Caco-2 (cell line): ENCODE measurements at regions not wholly inside any gene's neighbourhood (a gene's known extent, or its start where the extent isn't known, plus 50 kb on each side); places are given as distances from the start of the nearest gene placed in this dataset.

ENCODE experiments used
- BruUV-seq: library from RNA; stranded (reverse); fragments of 400-500 nt; replicated peaks from 2 replicates; lab custom pipeline; 2021; lab: Mats Ljungman, UMichigan
- CTCF ChIA-PET: fragments of 300-600 bp; sonication (Branson Sonifier 250); formaldehyde crosslinking; loops from one replicate; lab custom pipeline; 2022; ENCODE audit warnings: antibody characterized with exemption; lab: Charles Lee
- POLR2A ChIA-PET: fragments of 300-600 bp; sonication (Branson Sonifier 250); formaldehyde crosslinking; loops from one replicate; lab custom pipeline; 2022; ENCODE audit warnings: antibody characterized with exemption; lab: Charles Lee
- DNase-seq, 2 experiments: peaks; one replicate each; pipeline versions ENCODE4 v3.0.0 to v3.0.0-alpha.2; 2020 to 2022
- H3K27me3 ChIP-seq: replicated peaks from 2 replicates; pipeline ENCODE4 v1.6.0; 2011; ENCODE audit warnings: low read length; ENCODE audit not compliant: control insufficient read depth, insufficient read depth
- H3K36me3 ChIP-seq: 2 replicates; pipeline ENCODE4 v1.5.1; 2011; ENCODE audit warnings: low read length; ENCODE audit not compliant: control insufficient read depth, insufficient read depth
- H3K4me1 ChIP-seq: fragments of 250-450 bp; sonication (Bioruptor Pico); 2 replicates; pipeline ENCODE4 v1.5.1; 2020; ENCODE audit warnings: mild to moderate bottlenecking
- H3K4me3 ChIP-seq: 2 replicates; pipeline ENCODE4 v1.5.1; 2011; ENCODE audit warnings: low read depth, mild to moderate bottlenecking, control low read depth, low read length
- H3K9me3 ChIP-seq: fragments of 250-450 bp; sonication (Bioruptor Pico); 2 replicates; pipeline ENCODE4 v1.5.1; 2020; ENCODE audit warnings: mild to moderate bottlenecking, moderate library complexity
- H3K27ac Mint-ChIP-seq: one replicate; pipeline ENCODE4 v1.8.0; 2022; ENCODE audit warnings: mixed read lengths; ENCODE audit not compliant: unreplicated experiment
- H3K27me3 Mint-ChIP-seq: one replicate; pipeline ENCODE4 v1.8.0; 2022; ENCODE audit warnings: mixed read lengths; ENCODE audit not compliant: insufficient read depth, unreplicated experiment
- H3K36me3 Mint-ChIP-seq: one replicate; pipeline ENCODE4 v1.8.0; 2022; ENCODE audit warnings: mild to moderate bottlenecking, mixed read lengths; ENCODE audit not compliant: insufficient read depth, unreplicated experiment
- H3K4me1 Mint-ChIP-seq: one replicate; pipeline ENCODE4 v1.8.0; 2022; ENCODE audit warnings: low read depth, mixed read lengths; ENCODE audit not compliant: unreplicated experiment
- H3K4me3 Mint-ChIP-seq: one replicate; pipeline ENCODE4 v1.8.0; 2022; ENCODE audit warnings: mild to moderate bottlenecking, moderate library complexity, mixed read lengths; ENCODE audit not compliant: unreplicated experiment
- H3K9me3 Mint-ChIP-seq: one replicate; pipeline ENCODE4 v1.8.0; 2022; ENCODE audit warnings: mixed read lengths; ENCODE audit not compliant: unreplicated experiment
- intact Hi-C: fragments of 100-400 bp; cut with micrococcal nuclease; formaldehyde crosslinking; loops from one replicate; pipeline ENCODE4 v1.10.0; 2022; ENCODE audit not compliant: unreplicated experiment
- TF ChIP-seq, protein P1 (sequence below), 2 experiments: fragments of 200-600 bp in 1 of 2; IDR thresholded peaks; 1 replicate in 1 of 2; 2 replicates in 1 of 2; pipeline versions ENCODE4 v1.5.1 to v1.8.0; 2011 to 2022; ENCODE audit warnings: antibody characterized with exemption in 1 of 2, control low read depth in 1 of 2, inconsistent platforms in 1 of 2, low read depth in 1 of 2, low read length in 1 of 2, mild to moderate bottlenecking in 1 of 2, moderate library complexity in 1 of 2; ENCODE audit not compliant: insufficient read depth in 1 of 2, severe bottlenecking in 1 of 2, unreplicated experiment in 1 of 2

DNA sequence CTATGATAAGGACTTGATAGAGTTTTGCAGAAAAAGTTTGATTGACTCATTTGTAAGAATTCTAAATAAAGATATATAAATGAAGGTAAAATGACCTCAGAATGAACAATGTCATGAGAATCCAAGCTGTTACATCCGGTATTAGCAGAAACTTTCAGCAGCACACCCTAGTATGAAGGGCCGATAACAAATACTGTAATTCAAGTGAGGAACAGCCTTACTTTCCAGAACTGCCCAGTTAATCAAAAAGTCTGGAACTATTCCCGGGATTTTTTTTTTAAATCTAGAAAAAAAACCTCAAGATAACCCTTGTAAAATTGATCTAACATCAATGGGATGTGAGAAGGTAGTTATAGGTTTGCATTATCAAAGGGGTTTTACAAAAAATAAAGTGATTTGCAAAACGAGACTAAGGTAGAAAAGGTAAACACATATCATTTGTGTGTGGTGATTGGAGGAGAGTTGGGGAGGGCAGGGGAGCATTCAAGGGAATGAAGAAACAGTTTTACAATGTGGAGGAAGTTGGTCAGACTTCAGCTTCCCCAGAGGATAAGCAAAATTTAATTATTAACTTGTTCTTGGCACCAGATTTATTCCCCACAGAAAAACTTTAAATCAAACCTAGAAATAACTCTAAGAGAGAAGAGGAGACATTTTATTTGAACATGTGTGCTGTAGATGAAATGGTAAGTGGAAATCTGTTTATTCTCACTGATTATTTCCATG, 75.9 kb upstream of the VCAM1 start:
- ChIA-PET CTCF (no interaction called here), POLR2A (no interaction called here)
- H3K4me3 Mint-ChIP-seq = no peak overlapping the region
- Histone ChIP-seq H3K4me3 (no peak overlapping the region), H3K9me3 (no peaks in the 10 kb centered on the region), H3K36me3 (no peaks in the 10 kb centered on the region), H3K4me1 (no peaks in the 10 kb centered on the region), H3K27me3 (no peaks in the 10 kb centered on the region)
- no peaks in the 10 kb centered on the region for H3K27me3 Mint-ChIP-seq
- H3K9me3 Mint-ChIP-seq = no peaks in the 10 kb centered on the region
- TF ChIP-seq, protein P1, sequence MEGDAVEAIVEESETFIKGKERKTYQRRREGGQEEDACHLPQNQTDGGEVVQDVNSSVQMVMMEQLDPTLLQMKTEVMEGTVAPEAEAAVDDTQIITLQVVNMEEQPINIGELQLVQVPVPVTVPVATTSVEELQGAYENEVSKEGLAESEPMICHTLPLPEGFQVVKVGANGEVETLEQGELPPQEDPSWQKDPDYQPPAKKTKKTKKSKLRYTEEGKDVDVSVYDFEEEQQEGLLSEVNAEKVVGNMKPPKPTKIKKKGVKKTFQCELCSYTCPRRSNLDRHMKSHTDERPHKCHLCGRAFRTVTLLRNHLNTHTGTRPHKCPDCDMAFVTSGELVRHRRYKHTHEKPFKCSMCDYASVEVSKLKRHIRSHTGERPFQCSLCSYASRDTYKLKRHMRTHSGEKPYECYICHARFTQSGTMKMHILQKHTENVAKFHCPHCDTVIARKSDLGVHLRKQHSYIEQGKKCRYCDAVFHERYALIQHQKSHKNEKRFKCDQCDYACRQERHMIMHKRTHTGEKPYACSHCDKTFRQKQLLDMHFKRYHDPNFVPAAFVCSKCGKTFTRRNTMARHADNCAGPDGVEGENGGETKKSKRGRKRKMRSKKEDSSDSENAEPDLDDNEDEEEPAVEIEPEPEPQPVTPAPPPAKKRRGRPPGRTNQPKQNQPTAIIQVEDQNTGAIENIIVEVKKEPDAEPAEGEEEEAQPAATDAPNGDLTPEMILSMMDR (IDR thresholded peaks at IDR 0.05; ENCODE audit: insufficient read depth in 1 of 2, low read depth in 1 of 2, low read length in 1 of 2, severe bottlenecking in 1 of 2, unreplicated experiment in 1 of 2) = no peak
- no peaks in the 10 kb centered on the region for H3K36me3 Mint-ChIP-seq
- intact Hi-C loops = no loop called here
- H3K27ac Mint-ChIP-seq = no peak overlapping the region
- H3K4me1 Mint-ChIP-seq = no peaks in the 10 kb centered on the region
- no TSS peak for BruUV-seq
- no peak for DNase-seq

DNA sequence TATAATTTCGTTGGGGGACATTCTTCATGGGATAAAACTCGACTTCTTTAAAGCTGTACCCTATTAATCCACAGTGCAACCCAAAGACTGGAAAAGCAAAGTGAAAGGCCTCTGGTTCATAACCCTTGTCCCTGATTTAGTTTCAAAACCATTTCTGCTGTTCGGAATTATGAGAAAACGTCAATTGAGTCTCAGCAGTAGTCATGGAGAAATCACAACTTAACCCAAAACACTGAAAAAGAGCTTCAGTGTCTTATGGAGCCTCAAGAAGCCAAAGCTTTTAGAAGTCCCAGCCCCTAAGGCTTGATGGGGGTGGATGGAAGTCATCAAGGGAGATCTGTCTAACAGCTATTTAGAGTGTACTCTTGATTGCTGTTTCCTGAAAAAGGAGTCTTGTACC, 73.5 kb upstream of the VCAM1 start:
- no TSS peak for BruUV-seq
- POLR2A ChIA-PET = no interaction called here
- intact Hi-C loops = no loop called here
- Histone ChIP-seq H3K27me3 (no peaks in the 10 kb centered on the region), H3K4me3 (no peak overlapping the region), H3K36me3 (no peaks in the 10 kb centered on the region), H3K9me3 (no peaks in the 10 kb centered on the region), H3K4me1 (no peaks in the 10 kb centered on the region)
- CTCF ChIA-PET = no interaction called here
- Mint-ChIP-seq H3K27me3 (peaks cover 9% of the 10 kb centered on the region), H3K4me1 (no peaks in the 10 kb centered on the region), H3K9me3 (peaks cover 14% of the 10 kb centered on the region), H3K27ac (no peak overlapping the region), H3K4me3 (no peak overlapping the region), H3K36me3 (no peaks in the 10 kb centered on the region)
- DNase-seq = no peak
- TF ChIP-seq, protein P1 (IDR thresholded peaks at IDR 0.05; ENCODE audit: insufficient read depth in 1 of 2, low read depth in 1 of 2, low read length in 1 of 2, severe bottlenecking in 1 of 2, unreplicated experiment in 1 of 2) = no peak

DNA sequence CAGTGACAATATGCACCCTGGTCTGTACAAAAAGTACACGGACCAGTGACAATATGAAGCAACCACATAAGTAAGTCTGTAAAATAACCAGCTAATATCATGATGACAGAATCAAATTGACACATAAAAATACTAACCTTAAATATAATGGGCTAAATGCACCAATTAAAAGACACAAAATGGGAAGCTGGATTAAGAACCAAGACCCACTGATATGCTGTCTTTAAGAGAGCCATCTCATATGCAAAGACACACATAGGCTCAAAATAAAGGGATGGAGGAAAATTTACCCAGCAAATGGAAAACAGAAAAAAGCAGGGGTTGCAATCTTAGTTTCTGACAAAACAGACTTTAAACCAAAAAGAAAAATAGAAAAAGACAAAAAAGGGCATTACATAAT, 70.4 kb upstream of the VCAM1 start:
- Histone ChIP-seq H3K4me3 (no peak overlapping the region), H3K9me3 (no peaks in the 10 kb centered on the region), H3K4me1 (no peaks in the 10 kb centered on the region), H3K27me3 (no peaks in the 10 kb centered on the region), H3K36me3 (no peaks in the 10 kb centered on the region)
- intact Hi-C loops = no loop called here
- POLR2A ChIA-PET = no interaction called here
- Mint-ChIP-seq H3K4me3 (no peak overlapping the region), H3K36me3 (no peaks in the 10 kb centered on the region), H3K9me3 (peaks cover 14% of the 10 kb centered on the region), H3K27ac (no peak overlapping the region), H3K4me1 (no peaks in the 10 kb centered on the region), H3K27me3 (peaks cover 9% of the 10 kb centered on the region)
- no TSS peak for BruUV-seq
- DNase-seq = no peak
- CTCF ChIA-PET = no interaction called here
- TF ChIP-seq, protein P1 (IDR thresholded peaks at IDR 0.05; ENCODE audit: insufficient read depth in 1 of 2, low read depth in 1 of 2, low read length in 1 of 2, severe bottlenecking in 1 of 2, unreplicated experiment in 1 of 2) = no peak
